HG02943 (cell line): ENCODE measurements at regions not wholly inside any gene's neighbourhood (a gene's known extent, or its start where the extent isn't known, plus 50 kb on each side); places are given as distances from the start of the nearest gene placed in this dataset.
"Not testable (repeated sequence)": the region's sequence is repeated elsewhere in the genome, so short reads cannot be mapped to it uniquely, and the experiment has no call there.

Source experiments
- ATAC-seq: cut with Tn5 transposase; IDR thresholded peaks from one replicate; pipeline ENCODE4 v1.9.1; 2021; ENCODE audit warnings: mild to moderate bottlenecking, low read depth, moderate library complexity; ENCODE audit not compliant: unreplicated experiment

DNA sequence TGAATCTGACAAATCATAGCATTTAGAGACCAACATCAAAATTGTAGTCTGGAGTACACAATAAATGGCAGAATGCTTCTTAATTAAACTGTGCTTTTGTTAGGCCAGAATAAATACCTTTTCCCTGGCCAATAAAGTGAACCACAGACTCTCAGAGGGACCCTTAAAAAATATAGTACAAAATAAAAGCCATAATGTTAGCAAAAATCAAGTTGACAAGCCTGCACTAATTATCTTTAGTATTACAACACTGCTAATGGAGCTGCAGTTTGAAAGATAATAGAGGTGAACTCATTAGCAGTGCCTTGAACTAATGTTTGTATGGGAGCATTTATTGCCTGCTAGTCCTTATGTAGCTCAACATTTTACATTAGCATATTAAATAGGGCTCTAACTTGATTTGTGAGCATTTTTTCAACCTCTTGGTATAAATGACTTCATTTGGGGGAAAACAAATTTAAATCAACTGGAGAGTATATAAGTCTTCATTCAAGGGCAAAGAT is 801.3 kb downstream of the EPHA3 start:
- ATAC-seq, result no peak

DNA sequence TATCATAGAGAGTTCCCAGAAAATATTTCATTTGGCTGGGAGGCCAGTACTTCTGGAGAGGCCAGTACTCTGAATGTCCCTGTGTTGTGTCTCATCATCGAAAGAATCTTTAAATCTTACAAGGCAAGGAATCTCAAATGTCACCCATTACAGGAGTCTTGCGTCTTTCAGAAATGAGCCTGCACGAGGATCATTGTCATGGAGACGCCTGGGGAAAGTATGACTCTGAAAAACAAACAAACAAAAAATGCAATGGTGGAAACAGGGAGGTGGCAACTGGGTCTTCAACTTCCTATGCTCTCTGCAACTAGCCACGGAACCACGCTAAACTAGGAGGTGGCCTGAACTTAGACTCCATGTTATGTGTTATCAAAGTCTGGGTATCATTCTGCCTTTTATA is 804.6 kb downstream of the EPHA3 start:
- ATAC-seq, result no peak

GRCh38 chr3:89923921-89924610 is 816.6 kb downstream of the EPHA3 start:
- ATAC-seq, result no peak

GRCh38 chr3:89925976-89926375 is 818.6 kb downstream of the EPHA3 start:
- no peak for ATAC-seq

- ATAC-seq, result no peak
Measured at GRCh38 chr3:89932882-89933281, 825.5 kb downstream of the EPHA3 start.

GRCh38 chr3:89944461-89944860 is 837.0 kb downstream of the EPHA3 start:
- not testable (repeated sequence) for ATAC-seq

DNA sequence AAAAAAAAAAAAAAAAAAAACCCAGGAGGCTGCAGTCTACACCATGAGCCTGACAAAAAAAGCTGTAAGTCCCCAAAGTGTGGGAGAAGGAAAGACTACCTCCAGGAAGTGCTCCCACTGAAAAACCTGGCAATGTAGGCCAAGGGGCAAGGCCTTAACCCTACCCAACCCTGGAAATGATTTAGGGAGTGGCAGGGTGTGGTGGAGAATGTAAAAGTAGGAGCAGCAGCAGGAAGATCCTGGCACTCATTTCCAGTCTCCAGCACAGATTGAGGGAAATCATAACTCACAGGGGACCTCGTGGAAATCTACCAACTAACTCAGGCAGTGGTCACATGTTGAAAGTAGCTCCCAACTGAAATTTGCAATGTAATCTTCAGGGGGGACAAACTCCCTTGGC is 839.5 kb downstream of the EPHA3 start:
- no peak for ATAC-seq

GRCh38 chr3:89947337-89947954 is 840.0 kb downstream of the EPHA3 start:
- no peak for ATAC-seq

DNA sequence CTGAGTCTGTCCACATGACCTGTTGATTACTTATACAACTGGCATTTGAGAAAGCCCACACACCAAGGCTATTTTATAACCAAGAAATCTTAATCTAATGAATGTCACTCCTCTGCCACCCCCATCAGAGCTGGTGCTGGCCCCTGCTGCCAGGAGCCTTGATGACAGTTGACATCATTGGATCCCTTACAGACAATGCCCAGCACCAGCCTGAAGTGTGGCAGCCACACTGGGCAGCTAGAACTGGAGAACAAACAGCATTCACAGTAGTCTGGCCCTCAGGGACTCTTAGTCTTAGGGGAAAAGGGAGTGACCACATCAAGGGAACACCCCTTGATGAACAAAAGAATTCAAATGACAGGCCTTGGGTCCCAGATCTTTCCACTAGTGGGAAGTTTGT is 840.6 kb downstream of the EPHA3 start:
- ATAC-seq, result no peak

- no peak for ATAC-seq
Measured at GRCh38 chr3:89950772-89951171, 843.4 kb downstream of the EPHA3 start.

DNA sequence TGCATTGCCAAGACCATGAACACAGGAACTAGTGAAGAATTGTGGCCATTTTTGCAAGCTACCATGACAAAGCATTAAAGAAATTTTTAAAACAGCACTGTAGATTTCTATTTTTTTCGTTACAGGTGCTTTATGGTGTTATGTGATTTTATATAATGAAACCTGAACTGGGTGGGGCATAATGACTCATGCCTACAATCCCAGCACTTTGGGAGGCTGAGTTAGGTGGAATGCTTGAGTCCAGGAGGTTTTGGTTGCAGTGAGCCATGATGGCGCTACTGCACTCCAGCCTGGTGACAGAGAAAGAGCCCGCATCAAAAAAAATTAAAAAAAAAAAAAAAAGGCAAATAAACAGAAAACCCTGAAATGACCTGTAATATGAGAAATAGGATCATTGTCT is 846.7 kb downstream of the EPHA3 start:
- no peak for ATAC-seq

DNA sequence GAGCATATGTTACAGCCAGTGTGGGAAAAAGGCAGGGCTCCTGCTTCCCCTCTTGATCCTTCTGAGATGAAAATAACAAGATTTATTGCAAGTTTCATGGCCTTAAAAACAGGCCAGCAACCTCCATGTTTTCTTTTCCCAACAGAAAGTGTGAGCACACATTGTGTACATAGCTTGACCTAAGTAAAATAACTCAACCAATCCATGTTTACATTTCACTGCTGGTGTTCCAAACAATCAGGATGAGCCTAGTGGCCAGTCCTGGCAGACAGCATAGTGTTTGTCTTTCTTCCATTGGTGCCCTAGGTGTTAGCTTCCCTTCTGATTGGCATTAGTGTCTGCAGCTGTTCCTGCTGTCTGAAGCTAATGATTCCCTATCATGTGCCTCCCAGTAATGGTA is 847.7 kb downstream of the EPHA3 start:
- no peak for ATAC-seq

GRCh38 chr3:89957451-89957850 is 850.0 kb downstream of the EPHA3 start:
- no peak for ATAC-seq

- not testable (repeated sequence) for ATAC-seq
Measured at GRCh38 chr3:89958163-89958562, 850.7 kb downstream of the EPHA3 start.

GRCh38 chr3:89964347-89964746 is 856.9 kb downstream of the EPHA3 start:
- no peak for ATAC-seq

- ATAC-seq, result no peak
Measured at GRCh38 chr3:89966877-89967665, 859.6 kb downstream of the EPHA3 start.

DNA sequence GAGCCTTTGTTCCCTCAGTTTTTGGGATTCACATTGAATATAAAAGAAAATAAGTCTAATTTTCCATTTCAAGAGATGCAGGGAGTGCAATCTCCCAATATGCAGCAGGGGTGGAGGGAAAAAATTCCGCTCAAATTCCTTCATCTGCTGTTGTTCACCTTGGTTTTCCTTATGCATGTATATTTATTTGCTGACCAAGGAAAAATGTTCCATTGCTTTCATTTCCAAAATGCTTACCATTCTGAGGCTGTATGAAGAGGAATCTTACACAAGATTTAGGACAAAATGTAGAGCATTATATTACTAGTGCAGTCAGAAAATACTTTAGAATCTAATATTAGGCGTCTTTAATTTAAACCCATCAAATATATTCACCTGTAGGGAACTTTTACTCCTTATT is 863.9 kb downstream of the EPHA3 start:
- ATAC-seq, result no peak

DNA sequence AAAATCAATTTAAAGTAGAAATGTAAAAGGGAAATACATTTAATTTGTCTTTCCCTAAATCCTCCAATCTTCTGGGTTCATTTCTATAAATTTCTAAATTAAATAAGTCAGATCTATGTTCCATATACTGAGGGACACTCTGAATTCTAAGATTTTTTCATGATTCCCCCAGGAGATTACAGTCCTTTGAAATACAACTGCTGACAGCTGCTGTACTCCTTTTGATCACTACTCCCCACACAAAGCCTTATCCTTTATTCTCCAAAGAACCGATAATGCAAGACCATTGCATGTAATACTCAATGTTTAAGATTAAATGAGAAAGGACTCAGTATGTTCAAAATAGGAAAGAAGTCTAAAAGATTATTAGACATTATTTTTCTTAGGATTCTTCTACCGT is 865.7 kb downstream of the EPHA3 start:
- no peak for ATAC-seq

DNA sequence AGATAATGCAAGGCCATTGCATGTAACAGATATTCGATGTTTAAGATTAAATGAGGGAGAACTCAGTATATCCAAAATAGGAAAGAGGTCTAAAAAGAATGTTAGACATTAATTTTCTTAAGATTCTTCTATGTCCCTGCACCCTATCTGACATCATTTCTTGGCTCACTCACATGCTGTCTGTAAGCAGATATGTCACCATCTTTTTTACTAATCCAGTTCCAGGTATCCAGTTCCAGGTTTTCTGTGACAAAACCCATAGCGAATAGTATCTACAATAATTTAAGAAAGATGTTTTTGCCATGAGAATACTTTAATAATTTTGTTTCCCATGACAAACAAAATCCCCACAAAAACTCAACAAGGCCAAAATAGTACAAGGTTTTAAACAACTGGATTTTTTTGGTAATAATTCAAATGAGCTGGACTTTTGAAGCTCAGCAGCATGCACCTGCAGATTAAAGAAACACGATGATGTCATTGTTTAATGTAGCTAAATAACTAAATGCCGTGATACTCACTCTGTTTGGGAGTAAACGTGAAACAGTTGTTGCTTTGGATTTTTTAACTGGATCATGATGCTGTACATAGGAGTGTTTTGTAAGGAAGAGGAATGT is 867.6 kb downstream of the EPHA3 start:
- no peak for ATAC-seq

- no peak for ATAC-seq
Measured at GRCh38 chr3:89983449-89983848, 876.0 kb downstream of the EPHA3 start.

GRCh38 chr3:90005281-90005847 is 897.9 kb downstream of the EPHA3 start:
- no peak for ATAC-seq
